K562 (cell line): ENCODE measurements at regions not wholly inside any gene's neighbourhood (a gene's known extent, or its start where the extent isn't known, plus 50 kb on each side); places are given as distances from the start of the nearest gene placed in this dataset.

Experiments used
- ATAC-seq: fragments of 200-7000 bp; cut with Tn5 transposase; 3 replicates; pipeline ENCODE4 v1.9.1; 2020; ENCODE audit warnings: moderate library complexity
- BruUV-seq: library from RNA; stranded (reverse); fragments of 400-500 nt; replicated peaks from 2 replicates; lab custom pipeline; 2021; lab: Mats Ljungman, UMichigan
- CTCF ChIA-PET: fragments of 300-600 bp; formaldehyde crosslinking; extraction: SDS; loops from one replicate; lab custom pipeline; 2021; ENCODE audit warnings: low intra/inter-chr PET ratio; lab: Yijun Ruan, JAX
- POLR2A ChIA-PET: fragments of 300-600, 350-650 bp; sonication (Branson Sonifier 250); formaldehyde crosslinking; extraction: SDS; loops from one replicate; lab custom pipeline; 2021; ENCODE audit warnings: antibody characterized with exemption, inconsistent platforms; lab: Yijun Ruan, JAX
- DNase-seq, 4 experiments: peaks; one replicate each; pipeline versions ENCODE4 v3.0.0 to v3.0.0-alpha.2; 2011 to 2018; ENCODE audit warnings: low spot score in 3 of 4, mixed read lengths in 3 of 4; ENCODE audit errors: extremely low read depth in 1 of 4
- FAIRE-seq: peaks from 2 replicates; lab custom pipeline; 2011; peaks lifted over from hg19 to GRCh38; lab: Jason Lieb, UNC
- H2AFZ ChIP-seq: 2 replicates; pipeline ENCODE4 v1.6.0; 2011; ENCODE audit warnings: low read depth, low read length, control low read depth, inconsistent platforms
- H3K27ac ChIP-seq: fragments of 200-600 bp; 3 replicates; pipeline ENCODE4 v1.8.0; 2011; ENCODE audit warnings: low read depth, mild to moderate bottlenecking, control low read depth, inconsistent platforms, low read length, moderate library complexity, mixed read lengths; ENCODE audit errors: extremely low read depth
- H3K27me3 ChIP-seq, 2 experiments: fragments of 300-600 bp in 1 of 2; 2 replicates in 1 of 2; 3 replicates in 1 of 2; pipeline versions ENCODE4 v1.6.0 to v1.8.0; 2011; ENCODE audit warnings: inconsistent platforms in 2 of 2, low read length in 2 of 2, mild to moderate bottlenecking in 1 of 2, mixed read lengths in 1 of 2, moderate library complexity in 1 of 2; ENCODE audit not compliant: control insufficient read depth in 2 of 2, insufficient read depth in 2 of 2
- H3K36me3 ChIP-seq: fragments of 300-600 bp; 3 replicates; pipeline ENCODE4 v1.8.0; 2011; ENCODE audit warnings: mild to moderate bottlenecking, low read length, inconsistent platforms; ENCODE audit not compliant: control insufficient read depth, insufficient read depth
- H3K4me1 ChIP-seq, 2 experiments: fragments of 200-600 bp in 1 of 2; replicated peaks in 1 of 2; 2 replicates in 1 of 2; 3 replicates in 1 of 2; pipeline versions ENCODE4 v1.5.1 to v1.8.0; 2011; ENCODE audit warnings: inconsistent platforms in 2 of 2, low read length in 2 of 2, mild to moderate bottlenecking in 1 of 2, mixed read lengths in 1 of 2, moderate library complexity in 1 of 2; ENCODE audit not compliant: control insufficient read depth in 2 of 2, insufficient read depth in 2 of 2
- H3K4me2 ChIP-seq: 2 replicates; pipeline ENCODE4 v1.6.1; 2011; ENCODE audit warnings: low read length, control low read depth, inconsistent platforms, mixed read lengths; ENCODE audit not compliant: insufficient read depth
- H3K4me3 ChIP-seq: fragments of 200-600 bp; sonication (generic), shearing (Covaris generic); 2 replicates; pipeline ENCODE4 v1.5.1; 2016; ENCODE audit warnings: control low read depth, inconsistent platforms
- H3K79me2 ChIP-seq: fragments of 200-600 bp; 3 replicates; pipeline ENCODE4 v1.8.0; 2011; ENCODE audit warnings: low read length, inconsistent platforms; ENCODE audit not compliant: control insufficient read depth, insufficient read depth
- H3K9ac ChIP-seq, 2 experiments: 2 replicates each; pipeline versions ENCODE4 v1.6.0 to v1.6.1; 2011; ENCODE audit warnings: low read depth in 2 of 2, low read length in 2 of 2, control low read depth in 1 of 2, inconsistent platforms in 1 of 2, mild to moderate bottlenecking in 1 of 2, mixed read lengths in 1 of 2; ENCODE audit not compliant: insufficient read depth in 1 of 2
- H3K9me1 ChIP-seq: one replicate; pipeline ENCODE4 v1.6.0; 2011; ENCODE audit warnings: inconsistent platforms, mild to moderate bottlenecking, low read length, moderate library complexity; ENCODE audit not compliant: control insufficient read depth, insufficient read depth
- H3K9me3 ChIP-seq: replicated peaks from 2 replicates; pipeline ENCODE4 v1.5.1; 2011; ENCODE audit warnings: low read depth, low read length, inconsistent platforms; ENCODE audit not compliant: control insufficient read depth, insufficient read depth
- H4K20me1 ChIP-seq: replicated peaks from 2 replicates; pipeline ENCODE4 v1.6.1; 2011; ENCODE audit warnings: low read length, inconsistent platforms, mixed read lengths; ENCODE audit not compliant: control insufficient read depth, insufficient read depth
- DNMT1 ChIP-seq: fragments of 450-650 bp; IDR thresholded peaks from 2 replicates; pipeline ENCODE4 v1.6.1; 2016; ENCODE audit warnings: antibody characterized with exemption, mild to moderate bottlenecking
- FOXK1 ChIP-seq: sonication (generic); formaldehyde crosslinking; IDR thresholded peaks from 2 replicates; pipeline ENCODE4 v1.8.0; 2022; ENCODE audit warnings: missing genetic modification reagents, mild to moderate bottlenecking, borderline replicate concordance
- GTF2F1 ChIP-seq: IDR thresholded peaks from 2 replicates; pipeline ENCODE4 v1.6.1; 2011; ENCODE audit warnings: low read depth, low read length, improper control_type of control experiment
- LCOR ChIP-seq: sonication (generic); formaldehyde crosslinking; IDR thresholded peaks from 2 replicates; pipeline ENCODE4 v1.8.0; 2022; ENCODE audit warnings: mild to moderate bottlenecking, missing genetic modification reagents
- MEF2D ChIP-seq: conservative IDR thresholded peaks from 2 replicates; pipeline ENCODE4 v1.6.1; 2016; ENCODE audit warnings: low read depth, missing genetic modification characterization, missing compliant biosample characterization
- MTA2 ChIP-seq: fragments of 450-650 bp; IDR thresholded peaks from 2 replicates; pipeline ENCODE4 v1.6.1; 2016; ENCODE audit warnings: low read depth
- SNAPC5 ChIP-seq: fragments of 250-450 bp; sonication (Bioruptor Pico); IDR thresholded peaks from 2 replicates; pipeline ENCODE4 v1.8.0; 2021; ENCODE audit warnings: moderate library complexity, mild to moderate bottlenecking, inconsistent platforms
- SP1 ChIP-seq: sonication (generic); formaldehyde crosslinking; IDR thresholded peaks from 2 replicates; pipeline ENCODE4 v1.8.1; 2022; ENCODE audit warnings: mild to moderate bottlenecking, missing genetic modification reagents
- ZNF239 ChIP-seq: fragments of 250-450 bp; sonication (Bioruptor Pico); IDR thresholded peaks from 2 replicates; pipeline ENCODE4 v1.4.0; 2020; ENCODE audit warnings: mild to moderate bottlenecking
- ZNF57 ChIP-seq: fragments of 450-650 bp; formaldehyde crosslinking; IDR thresholded peaks from 2 replicates; pipeline ENCODE4 v1.4.0; 2020; ENCODE audit warnings: mild to moderate bottlenecking, moderate library complexity
- ZNF583 ChIP-seq: fragments of 250-450 bp; sonication (Bioruptor Pico); IDR thresholded peaks from 2 replicates; pipeline ENCODE4 v1.4.0; 2020
- ZNF586 ChIP-seq: fragments of 450-650 bp; formaldehyde crosslinking; conservative IDR thresholded peaks from 2 replicates; pipeline ENCODE4 v1.4.0; 2020; ENCODE audit warnings: mild to moderate bottlenecking, moderate library complexity
- ZNF780A ChIP-seq: fragments of 250-450 bp; sonication (Bioruptor Pico); IDR thresholded peaks from 2 replicates; pipeline ENCODE4 v1.5.0; 2021; ENCODE audit warnings: mild to moderate bottlenecking
- ZNF785 ChIP-seq: fragments of 250-450 bp; sonication (Bioruptor Pico); IDR thresholded peaks from 2 replicates; pipeline ENCODE4 v1.4.0; 2020; ENCODE audit warnings: mild to moderate bottlenecking
- WGBS: fragments of 100-300 bp; shearing (Covaris generic); methylation state at CpG from one replicate; pipeline ENCODE4 v1.1.6; 2016; ENCODE audit warnings: low coverage, mixed read lengths; ENCODE audit not compliant: insufficient coverage; ENCODE audit errors: missing lambda C conversion rate; 5-methylcytosine and 5-hydroxymethylcytosine counted together
- in situ Hi-C: fragments of 300-500 bp; cut with MboI; formaldehyde crosslinking; loops from 4 replicates; pipeline ENCODE4 v1.15.0; 2018; ENCODE audit warnings: inconsistent platforms, mixed read lengths
- intact Hi-C: fragments of 100-400 bp; cut with micrococcal nuclease; formaldehyde crosslinking; loops from 2 replicates; pipeline ENCODE4 v1.14.2; 2022
- TF ChIP-seq, protein P1 (sequence below), 2 experiments: IDR thresholded peaks; 2 replicates each; pipeline ENCODE4 v1.6.1; 2012; ENCODE audit warnings: improper control_type of control experiment in 2 of 2, low read depth in 2 of 2, low read length in 2 of 2, borderline replicate concordance in 1 of 2
- TF ChIP-seq, protein P2 (sequence below): sonication (generic); formaldehyde crosslinking; IDR thresholded peaks from 2 replicates; pipeline ENCODE4 v1.8.0; 2023; ENCODE audit warnings: mild to moderate bottlenecking, missing genetic modification reagents
- TF ChIP-seq, protein P3 (sequence below), 2 experiments: fragments of 200-800 bp in 1 of 2; sonication (Bioruptor generic) in 1 of 2; sonication (generic) in 1 of 2; formaldehyde crosslinking in 1 of 2; IDR thresholded peaks in 1 of 2; conservative IDR thresholded peaks in 1 of 2; 2 replicates each; pipeline versions ENCODE4 v1.5.0 to v1.6.1; 2016 to 2020; ENCODE audit warnings: missing compliant biosample characterization in 1 of 2, missing genetic modification characterization in 1 of 2, missing genetic modification reagents in 1 of 2

GRCh38 chr13:44030615-44031014, 150.9 kb downstream of the LACC1 start:
- Histone ChIP-seq H2AFZ (no peak overlapping the region), H3K9me1 (no peaks in the 10 kb centered on the region), H3K36me3 (no peaks in the 10 kb centered on the region), H3K9ac (no peak overlapping the region), H3K27ac (no peak overlapping the region), H3K27me3 (no peaks in the 10 kb centered on the region), H4K20me1 (no peaks in the 10 kb centered on the region), H3K9me3 (no peaks in the 10 kb centered on the region), H3K79me2 (no peaks in the 10 kb centered on the region), H3K4me3 (no peak overlapping the region), H3K4me1 (no peaks in the 10 kb centered on the region), H3K4me2 (no peak overlapping the region)
- DNase-seq (no peak), FAIRE-seq (no peak), ATAC-seq (no peak)
- intact Hi-C loops, result no loop called here
- 0% methylated on average over 3 of the region's 3 CpGs for WGBS
- in situ Hi-C loops, result loop anchor here (25.0 kb wide), 1 partner anchor 432 kb away; no protein-coding TSS in a partner anchor
- ChIA-PET CTCF (no interaction called here), POLR2A (no interaction called here)
- BruUV-seq, result no TSS peak
- TF ChIP-seq, protein P1, sequence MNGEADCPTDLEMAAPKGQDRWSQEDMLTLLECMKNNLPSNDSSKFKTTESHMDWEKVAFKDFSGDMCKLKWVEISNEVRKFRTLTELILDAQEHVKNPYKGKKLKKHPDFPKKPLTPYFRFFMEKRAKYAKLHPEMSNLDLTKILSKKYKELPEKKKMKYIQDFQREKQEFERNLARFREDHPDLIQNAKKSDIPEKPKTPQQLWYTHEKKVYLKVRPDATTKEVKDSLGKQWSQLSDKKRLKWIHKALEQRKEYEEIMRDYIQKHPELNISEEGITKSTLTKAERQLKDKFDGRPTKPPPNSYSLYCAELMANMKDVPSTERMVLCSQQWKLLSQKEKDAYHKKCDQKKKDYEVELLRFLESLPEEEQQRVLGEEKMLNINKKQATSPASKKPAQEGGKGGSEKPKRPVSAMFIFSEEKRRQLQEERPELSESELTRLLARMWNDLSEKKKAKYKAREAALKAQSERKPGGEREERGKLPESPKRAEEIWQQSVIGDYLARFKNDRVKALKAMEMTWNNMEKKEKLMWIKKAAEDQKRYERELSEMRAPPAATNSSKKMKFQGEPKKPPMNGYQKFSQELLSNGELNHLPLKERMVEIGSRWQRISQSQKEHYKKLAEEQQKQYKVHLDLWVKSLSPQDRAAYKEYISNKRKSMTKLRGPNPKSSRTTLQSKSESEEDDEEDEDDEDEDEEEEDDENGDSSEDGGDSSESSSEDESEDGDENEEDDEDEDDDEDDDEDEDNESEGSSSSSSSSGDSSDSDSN (IDR thresholded peaks at IDR 0.05; ENCODE audit: borderline replicate concordance in 1 of 2, low read depth in 2 of 2, low read length in 2 of 2), result no peak
- no peak for TF ChIP-seq MEF2D (tag)
- TF ChIP-seq, protein P2, sequence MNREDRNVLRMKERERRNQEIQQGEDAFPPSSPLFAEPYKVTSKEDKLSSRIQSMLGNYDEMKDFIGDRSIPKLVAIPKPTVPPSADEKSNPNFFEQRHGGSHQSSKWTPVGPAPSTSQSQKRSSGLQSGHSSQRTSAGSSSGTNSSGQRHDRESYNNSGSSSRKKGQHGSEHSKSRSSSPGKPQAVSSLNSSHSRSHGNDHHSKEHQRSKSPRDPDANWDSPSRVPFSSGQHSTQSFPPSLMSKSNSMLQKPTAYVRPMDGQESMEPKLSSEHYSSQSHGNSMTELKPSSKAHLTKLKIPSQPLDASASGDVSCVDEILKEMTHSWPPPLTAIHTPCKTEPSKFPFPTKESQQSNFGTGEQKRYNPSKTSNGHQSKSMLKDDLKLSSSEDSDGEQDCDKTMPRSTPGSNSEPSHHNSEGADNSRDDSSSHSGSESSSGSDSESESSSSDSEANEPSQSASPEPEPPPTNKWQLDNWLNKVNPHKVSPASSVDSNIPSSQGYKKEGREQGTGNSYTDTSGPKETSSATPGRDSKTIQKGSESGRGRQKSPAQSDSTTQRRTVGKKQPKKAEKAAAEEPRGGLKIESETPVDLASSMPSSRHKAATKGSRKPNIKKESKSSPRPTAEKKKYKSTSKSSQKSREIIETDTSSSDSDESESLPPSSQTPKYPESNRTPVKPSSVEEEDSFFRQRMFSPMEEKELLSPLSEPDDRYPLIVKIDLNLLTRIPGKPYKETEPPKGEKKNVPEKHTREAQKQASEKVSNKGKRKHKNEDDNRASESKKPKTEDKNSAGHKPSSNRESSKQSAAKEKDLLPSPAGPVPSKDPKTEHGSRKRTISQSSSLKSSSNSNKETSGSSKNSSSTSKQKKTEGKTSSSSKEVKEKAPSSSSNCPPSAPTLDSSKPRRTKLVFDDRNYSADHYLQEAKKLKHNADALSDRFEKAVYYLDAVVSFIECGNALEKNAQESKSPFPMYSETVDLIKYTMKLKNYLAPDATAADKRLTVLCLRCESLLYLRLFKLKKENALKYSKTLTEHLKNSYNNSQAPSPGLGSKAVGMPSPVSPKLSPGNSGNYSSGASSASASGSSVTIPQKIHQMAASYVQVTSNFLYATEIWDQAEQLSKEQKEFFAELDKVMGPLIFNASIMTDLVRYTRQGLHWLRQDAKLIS (CRISPR knock-in tag), result no peak
- TF ChIP-seq, protein P3, sequence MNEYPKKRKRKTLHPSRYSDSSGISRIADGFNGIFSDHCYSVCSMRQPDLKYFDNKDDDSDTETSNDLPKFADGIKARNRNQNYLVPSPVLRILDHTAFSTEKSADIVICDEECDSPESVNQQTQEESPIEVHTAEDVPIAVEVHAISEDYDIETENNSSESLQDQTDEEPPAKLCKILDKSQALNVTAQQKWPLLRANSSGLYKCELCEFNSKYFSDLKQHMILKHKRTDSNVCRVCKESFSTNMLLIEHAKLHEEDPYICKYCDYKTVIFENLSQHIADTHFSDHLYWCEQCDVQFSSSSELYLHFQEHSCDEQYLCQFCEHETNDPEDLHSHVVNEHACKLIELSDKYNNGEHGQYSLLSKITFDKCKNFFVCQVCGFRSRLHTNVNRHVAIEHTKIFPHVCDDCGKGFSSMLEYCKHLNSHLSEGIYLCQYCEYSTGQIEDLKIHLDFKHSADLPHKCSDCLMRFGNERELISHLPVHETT (CRISPR knock-in tag; conservative IDR thresholded peaks at IDR 0.05 in 1 of 2, IDR thresholded peaks at IDR 0.05 in 1 of 2), result no peak
- no peak for TF ChIP-seq GTF2F1
- no peak for TF ChIP-seq SNAPC5 (CRISPR knock-in tag)
- TF ChIP-seq ZNF586 (CRISPR knock-in tag), result no peak
- no peak for TF ChIP-seq ZNF57 (CRISPR knock-in tag)
- TF ChIP-seq ZNF239 (CRISPR knock-in tag), result no peak
- no peak for TF ChIP-seq LCOR (CRISPR knock-in tag)
- TF ChIP-seq ZNF780A (CRISPR knock-in tag), result no peak
- TF ChIP-seq ZNF583 (CRISPR knock-in tag), result no peak
- TF ChIP-seq SP1, result no peak
- no peak for TF ChIP-seq MTA2
- no peak for TF ChIP-seq DNMT1
- TF ChIP-seq ZNF785 (CRISPR knock-in tag), result no peak
- TF ChIP-seq FOXK1 (CRISPR knock-in tag), result no peak
